BJ (cell line): ENCODE measurements at regions not wholly inside any gene's neighbourhood (a gene's known extent, or its start where the extent isn't known, plus 50 kb on each side); places are given as distances from the start of the nearest gene placed in this dataset.
"Not testable (repeated sequence)": the region's sequence is repeated elsewhere in the genome, so short reads cannot be mapped to it uniquely, and the experiment has no call there.

Experiments
- CTCF ChIA-PET: fragments of 350-600 bp; formaldehyde crosslinking; extraction: SDS; loops from one replicate; lab custom pipeline; 2021; ENCODE audit warnings: antibody characterized with exemption, inconsistent platforms; lab: Yijun Ruan, JAX
- POLR2A ChIA-PET: fragments of 300-600 bp; sonication (Branson Sonifier 250); formaldehyde crosslinking; extraction: SDS; loops from one replicate; lab custom pipeline; 2021; ENCODE audit warnings: antibody characterized with exemption; lab: Charles Lee
- DNase-seq: peaks from one replicate; pipeline ENCODE4 v3.0.0-alpha.2; 2011; ENCODE audit warnings: low read depth
- H3K27me3 ChIP-seq: 2 replicates; pipeline ENCODE4 v1.6.0; 2011; ENCODE audit warnings: low read length; ENCODE audit not compliant: control insufficient read depth, insufficient read depth
- H3K36me3 ChIP-seq: 2 replicates; pipeline ENCODE4 v1.5.1; 2011; ENCODE audit warnings: low read length; ENCODE audit not compliant: control insufficient read depth, insufficient read depth
- H3K4me3 ChIP-seq: 2 replicates; pipeline ENCODE4 v1.5.1; 2011; ENCODE audit warnings: low read depth, mild to moderate bottlenecking, control low read depth, low read length
- TF ChIP-seq, protein P1 (sequence below): IDR thresholded peaks from 2 replicates; pipeline ENCODE4 v1.5.1; 2011; ENCODE audit warnings: low read depth, mild to moderate bottlenecking, control low read depth, inconsistent platforms, low read length, moderate library complexity; ENCODE audit not compliant: insufficient read depth

DNA sequence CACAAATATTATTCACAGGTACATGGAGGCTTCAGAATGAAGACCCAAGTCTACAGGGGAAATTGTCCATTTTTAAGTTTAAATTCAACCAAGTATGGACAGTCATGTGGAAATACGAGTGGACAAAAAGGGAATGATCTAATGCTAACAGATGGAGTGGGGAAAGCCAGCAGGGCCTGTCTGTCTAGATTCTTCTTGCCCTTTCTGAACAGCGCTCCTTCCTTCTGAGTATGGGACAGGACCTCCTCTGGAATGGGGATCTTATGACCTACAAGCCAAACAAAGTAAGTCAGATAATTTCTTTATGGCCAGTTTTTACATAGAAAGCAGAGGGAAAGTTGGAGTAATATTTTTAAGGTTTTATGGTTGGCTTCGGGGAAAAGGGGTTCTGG is 119.8 kb upstream of the NEK6 start:
- ChIA-PET POLR2A (no interaction called here), CTCF (interaction anchor here (1.9 kb wide), 1 partner anchor 11 kb away, joined by 9 read pairs; no protein-coding TSS in a partner anchor)
- Histone ChIP-seq H3K4me3 (no peak overlapping the region), H3K27me3 (no peaks in the 10 kb centered on the region), H3K36me3 (no peaks in the 10 kb centered on the region)
- DNase-seq: no peak
- TF ChIP-seq, protein P1, sequence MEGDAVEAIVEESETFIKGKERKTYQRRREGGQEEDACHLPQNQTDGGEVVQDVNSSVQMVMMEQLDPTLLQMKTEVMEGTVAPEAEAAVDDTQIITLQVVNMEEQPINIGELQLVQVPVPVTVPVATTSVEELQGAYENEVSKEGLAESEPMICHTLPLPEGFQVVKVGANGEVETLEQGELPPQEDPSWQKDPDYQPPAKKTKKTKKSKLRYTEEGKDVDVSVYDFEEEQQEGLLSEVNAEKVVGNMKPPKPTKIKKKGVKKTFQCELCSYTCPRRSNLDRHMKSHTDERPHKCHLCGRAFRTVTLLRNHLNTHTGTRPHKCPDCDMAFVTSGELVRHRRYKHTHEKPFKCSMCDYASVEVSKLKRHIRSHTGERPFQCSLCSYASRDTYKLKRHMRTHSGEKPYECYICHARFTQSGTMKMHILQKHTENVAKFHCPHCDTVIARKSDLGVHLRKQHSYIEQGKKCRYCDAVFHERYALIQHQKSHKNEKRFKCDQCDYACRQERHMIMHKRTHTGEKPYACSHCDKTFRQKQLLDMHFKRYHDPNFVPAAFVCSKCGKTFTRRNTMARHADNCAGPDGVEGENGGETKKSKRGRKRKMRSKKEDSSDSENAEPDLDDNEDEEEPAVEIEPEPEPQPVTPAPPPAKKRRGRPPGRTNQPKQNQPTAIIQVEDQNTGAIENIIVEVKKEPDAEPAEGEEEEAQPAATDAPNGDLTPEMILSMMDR: no peak

DNA sequence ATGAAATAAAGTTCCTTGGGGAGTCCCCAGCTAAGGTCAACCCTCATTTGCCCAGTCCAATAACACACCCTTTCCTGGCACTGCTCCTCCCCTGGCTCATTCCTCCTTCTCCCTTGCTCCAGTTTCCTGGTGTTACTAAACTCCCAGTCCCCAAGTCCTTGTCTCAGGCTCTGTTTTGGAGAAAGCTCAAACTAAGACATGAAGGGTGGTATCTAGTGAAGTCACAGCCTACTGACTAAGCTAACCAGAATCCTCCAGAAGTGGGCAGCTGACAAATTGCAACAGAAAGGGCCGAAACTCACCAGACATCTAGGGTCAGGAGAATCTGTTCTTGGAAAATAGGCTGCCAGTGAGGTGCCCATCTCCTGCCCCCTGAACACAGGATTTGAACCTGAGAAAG is 118.7 kb upstream of the NEK6 start:
- no peak overlapping the region for H3K4me3 ChIP-seq
- ChIA-PET CTCF (interaction anchor here (1.5 to 1.8 kb wide), 2 partner anchors 12 to 100 kb away, joined by 3 to 5 read pairs; no protein-coding TSS in a partner anchor), POLR2A (no interaction called here)
- no peaks in the 10 kb centered on the region for H3K27me3 ChIP-seq
- DNase-seq: peak; percentile 20
- TF ChIP-seq, protein P1: no peak
- H3K36me3 ChIP-seq: no peaks in the 10 kb centered on the region

DNA sequence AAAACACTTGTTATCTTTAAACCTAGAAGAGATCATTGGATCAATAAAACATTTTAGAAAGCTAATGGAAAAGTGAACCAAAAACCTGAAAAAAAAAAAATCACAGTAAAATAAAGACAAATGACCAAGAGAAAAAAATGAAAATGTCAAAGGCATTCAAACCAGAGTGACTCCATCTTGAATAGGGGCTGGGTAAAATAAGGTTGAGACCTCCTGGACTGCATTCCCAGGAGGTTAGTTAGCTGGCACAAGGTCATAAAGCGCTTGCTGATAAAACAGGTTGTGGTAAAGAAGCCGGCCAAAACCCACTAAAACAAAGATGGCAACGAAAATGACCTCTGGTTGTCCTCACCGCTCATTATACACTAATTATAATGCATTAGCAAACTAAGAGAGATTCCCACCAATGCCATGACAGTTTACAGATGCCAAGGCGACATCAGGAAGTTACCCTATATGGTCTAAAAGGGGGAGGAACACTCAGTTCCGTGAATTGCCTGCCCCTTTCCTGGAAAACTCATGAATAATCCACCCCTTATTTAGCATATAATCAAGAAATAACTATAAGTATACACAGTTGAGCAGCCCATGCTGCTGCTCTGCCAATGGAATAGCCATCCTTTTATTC is 116.7 kb upstream of the NEK6 start:
- no peak overlapping the region for H3K4me3 ChIP-seq
- DNase-seq: no peak
- TF ChIP-seq, protein P1: no peak
- POLR2A ChIA-PET: no interaction called here
- H3K27me3 ChIP-seq: no peaks in the 10 kb centered on the region
- CTCF ChIA-PET: interaction anchor here (1.5 kb wide), 1 partner anchor 9 kb away, joined by 3 read pairs; no protein-coding TSS in a partner anchor
- no peaks in the 10 kb centered on the region for H3K36me3 ChIP-seq

DNA sequence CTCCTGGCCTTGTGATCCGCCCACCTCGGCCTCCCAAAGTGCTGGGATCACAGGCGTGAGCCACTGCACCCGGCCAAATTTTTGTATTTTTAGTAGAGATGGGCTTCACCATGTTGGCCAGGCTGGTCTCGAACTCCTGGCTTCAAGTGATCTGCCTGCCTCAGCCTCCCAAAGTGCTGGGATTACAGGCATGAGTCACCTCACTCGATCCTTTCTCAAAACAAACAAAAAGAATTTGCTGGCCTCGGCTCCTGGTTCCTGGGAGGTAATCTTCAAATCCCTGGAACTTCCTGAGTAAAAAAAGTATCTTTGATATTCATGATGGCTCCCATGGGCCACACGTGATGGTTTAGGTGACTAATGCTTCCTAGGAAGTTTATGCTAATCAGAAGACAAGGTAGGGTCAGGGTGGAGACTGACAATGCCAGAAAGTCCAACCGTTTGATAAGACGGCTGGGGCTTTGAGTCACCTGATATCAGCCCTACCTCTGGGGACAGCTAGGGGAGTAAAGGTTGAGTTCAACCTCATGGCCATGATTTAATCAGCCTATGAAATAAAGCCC is 113.1 kb upstream of the NEK6 start:
- DNase-seq, H3K4me3 ChIP-seq, H3K27me3 ChIP-seq, POLR2A ChIA-PET, H3K36me3 ChIP-seq: not testable (repeated sequence)
- CTCF ChIA-PET: interaction anchor here (0.6 kb wide), 1 partner anchor 105 kb away, joined by 3 read pairs; no protein-coding TSS in a partner anchor

DNA sequence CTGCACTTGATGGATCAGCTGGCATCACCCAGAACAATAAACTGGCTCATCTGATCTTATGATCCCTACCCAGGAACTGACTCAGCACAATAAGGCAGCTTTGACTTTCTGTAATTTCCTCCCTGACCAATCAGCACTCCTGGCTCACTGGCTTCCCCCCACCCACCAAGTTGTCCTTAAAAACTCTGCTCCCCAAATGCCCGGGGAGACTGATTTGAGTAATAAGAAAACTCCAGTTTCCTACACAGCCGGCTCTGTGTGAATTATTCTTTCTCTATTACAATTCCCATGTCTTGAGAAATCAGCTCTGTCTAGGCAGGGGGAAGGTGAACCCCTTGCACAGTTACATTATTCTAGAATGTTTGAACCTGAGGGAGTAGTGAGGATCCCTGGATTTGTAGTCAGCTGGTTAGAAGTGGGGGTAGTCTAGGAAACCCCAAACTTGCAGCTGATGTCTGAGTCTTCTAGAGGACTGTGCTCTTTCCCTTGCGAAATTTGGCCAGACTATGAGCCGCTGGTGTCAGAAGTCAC is 111.7 kb upstream of the NEK6 start:
- peaks cover 4% of the 10 kb centered on the region; the same call in 1 of the 2 replicates for H3K27me3 ChIP-seq
- TF ChIP-seq, protein P1: no peak
- no peak for DNase-seq
- POLR2A ChIA-PET: no interaction called here
- H3K36me3 ChIP-seq: no peaks in the 10 kb centered on the region
- no peak overlapping the region for H3K4me3 ChIP-seq
- CTCF ChIA-PET: no interaction called here
